PC-3 (cell line): ENCODE measurements at regions not wholly inside any gene's neighbourhood (a gene's known extent, or its start where the extent isn't known, plus 50 kb on each side); places are given as distances from the start of the nearest gene placed in this dataset.

Source experiments
- ATAC-seq: fragments of 200-7000 bp; cut with Tn5 transposase; 2 replicates; pipeline ENCODE4 v1.9.1; 2020; ENCODE audit warnings: mild to moderate bottlenecking, moderate library complexity
- BruUV-seq: library from RNA; stranded (reverse); fragments of 400-500 nt; replicated peaks from 2 replicates; lab custom pipeline; 2021; lab: Mats Ljungman, UMichigan
- CTCF ChIA-PET: fragments of 300-600 bp; sonication (Branson Sonifier 250); formaldehyde crosslinking; loops from one replicate; lab custom pipeline; 2022; ENCODE audit warnings: antibody characterized with exemption; lab: Charles Lee
- POLR2A ChIA-PET: fragments of 300-600 bp; sonication (Branson Sonifier 250); formaldehyde crosslinking; loops from one replicate; lab custom pipeline; 2022; ENCODE audit warnings: antibody characterized with exemption; ENCODE audit not compliant: unreplicated experiment; lab: Charles Lee
- DNase-seq: peaks from one replicate; pipeline ENCODE4 v3.0.0-alpha.2; 2015
- H2AFZ ChIP-seq: fragments of 300-600 bp; sonication (generic); 2 replicates; pipeline ENCODE4 v1.6.0; 2016; ENCODE audit warnings: antibody characterized with exemption, low read length
- H3F3A ChIP-seq: fragments of 300-600 bp; sonication (generic); one replicate; pipeline ENCODE4 v1.6.0; 2017; ENCODE audit warnings: antibody characterized with exemption, low read length, control low read depth, mild to moderate bottlenecking; ENCODE audit not compliant: unreplicated experiment
- H3K27ac ChIP-seq: fragments of 300-600 bp; sonication (generic); 2 replicates; pipeline ENCODE4 v1.5.1; 2016; ENCODE audit warnings: mild to moderate bottlenecking, low read length
- H3K27me3 ChIP-seq: fragments of 300-600 bp; sonication (generic); 2 replicates; pipeline ENCODE4 v1.6.1; 2016; ENCODE audit warnings: low read length, mixed read lengths
- H3K36me3 ChIP-seq: fragments of 300-600 bp; sonication (generic); 2 replicates; pipeline ENCODE4 v1.6.1; 2016; ENCODE audit warnings: low read depth, mixed run types, low read length, mixed read lengths
- H3K4me1 ChIP-seq: fragments of 300-600 bp; sonication (generic); 2 replicates; pipeline ENCODE4 v1.5.1; 2016; ENCODE audit warnings: low read length; ENCODE audit not compliant: insufficient read depth
- H3K4me2 ChIP-seq: fragments of 300-600 bp; sonication (generic); 2 replicates; pipeline ENCODE4 v1.6.0; 2016; ENCODE audit warnings: low read length
- H3K4me3 ChIP-seq: fragments of 300-600 bp; sonication (generic); 2 replicates; pipeline ENCODE4 v1.5.1; 2016; ENCODE audit warnings: mild to moderate bottlenecking, low read length, mixed read lengths
- H3K79me2 ChIP-seq: fragments of 300-600 bp; sonication (generic); 2 replicates; pipeline ENCODE4 v1.6.1; 2017; ENCODE audit warnings: low read length, mixed read lengths
- H3K9ac ChIP-seq: fragments of 300-600 bp; sonication (generic); 2 replicates; pipeline ENCODE4 v1.6.0; 2016; ENCODE audit warnings: mild to moderate bottlenecking, low read length
- H3K9me2 ChIP-seq: fragments of 300-600 bp; sonication (generic); replicated peaks from 2 replicates; pipeline ENCODE4 v1.6.1; 2016; ENCODE audit warnings: mixed run types, low read length, mixed read lengths
- H3K9me3 ChIP-seq: fragments of 300-600 bp; sonication (generic); 2 replicates; pipeline ENCODE4 v1.6.1; 2016; ENCODE audit warnings: low read length, mixed read lengths
- H4K20me1 ChIP-seq: fragments of 300-600 bp; sonication (generic); 2 replicates; pipeline ENCODE4 v1.6.1; 2016; ENCODE audit warnings: low read length, mixed read lengths
- CTCF ChIP-seq: fragments of 300-600 bp; sonication (generic); conservative IDR thresholded peaks from 2 replicates; pipeline ENCODE4 v1.5.1; 2017; ENCODE audit warnings: antibody characterized with exemption, low read depth, mild to moderate bottlenecking, low read length
- EZH2 ChIP-seq: fragments of 300-600 bp; sonication (generic); IDR thresholded peaks from one replicate; pipeline ENCODE4 v1.6.1; 2017; ENCODE audit warnings: antibody characterized with exemption, mild to moderate bottlenecking, low read length; ENCODE audit not compliant: unreplicated experiment
- EZH2phosphoT487 ChIP-seq: fragments of 300-600 bp; sonication (generic); IDR thresholded peaks from 2 replicates; pipeline ENCODE4 v1.6.1; 2018; ENCODE audit warnings: mild to moderate bottlenecking, antibody characterized with exemption, low read length, borderline replicate concordance
- intact Hi-C: fragments of 100-400 bp; cut with micrococcal nuclease; formaldehyde crosslinking; loops from 2 replicates; pipeline ENCODE4 v1.9.0; 2023

DNA sequence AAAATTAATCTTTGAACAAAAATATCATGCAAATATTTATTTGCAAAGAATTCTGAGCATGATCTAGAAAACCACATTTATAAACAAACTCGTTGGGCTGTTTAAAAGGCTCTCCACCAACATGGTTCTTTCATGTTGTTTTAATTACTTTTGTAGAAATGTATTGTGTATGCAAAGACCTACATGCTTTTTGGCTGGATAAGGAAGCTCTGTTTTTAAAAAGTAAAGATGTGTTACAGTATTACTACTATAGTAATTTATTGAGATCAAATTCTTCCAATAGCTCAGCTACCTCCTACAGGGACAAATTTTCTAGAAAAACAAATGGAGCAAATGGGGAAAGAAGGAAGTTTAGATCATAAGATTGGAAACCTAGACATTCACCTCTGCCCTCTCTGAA is 177.5 kb upstream of the TTC29 start:
- H3K9me3 ChIP-seq, result no peaks in the 10 kb centered on the region
- H3K79me2 ChIP-seq, result no peaks in the 10 kb centered on the region
- no peaks in the 10 kb centered on the region for H3K4me1 ChIP-seq
- no peak for ATAC-seq
- no peaks in the 10 kb centered on the region for H4K20me1 ChIP-seq
- CTCF ChIA-PET, result no interaction called here
- H3K4me2 ChIP-seq, result no peak overlapping the region
- TF ChIP-seq EZH2, result no peak
- TF ChIP-seq CTCF, result no peak
- TF ChIP-seq EZH2phosphoT487, result no peak
- no peak for DNase-seq
- no peak overlapping the region for H2AFZ ChIP-seq
- intact Hi-C loops, result no loop called here
- H3K4me3 ChIP-seq, result no peak overlapping the region
- H3F3A ChIP-seq, result no peaks in the 10 kb centered on the region
- H3K27ac ChIP-seq, result no peak overlapping the region
- no TSS peak for BruUV-seq
- H3K27me3 ChIP-seq, result no peaks in the 10 kb centered on the region
- POLR2A ChIA-PET, result interaction anchor here (0.7 kb wide), 1 partner anchor 11 kb away, joined by 3 read pairs; no protein-coding TSS in a partner anchor
- no peaks in the 10 kb centered on the region for H3K36me3 ChIP-seq
- H3K9me2 ChIP-seq, result no peaks in the 10 kb centered on the region
- H3K9ac ChIP-seq, result no peak overlapping the region

GRCh38 chr4:147128787-147129186 is 183.1 kb upstream of the TTC29 start:
- H3K4me2 ChIP-seq, result no peak overlapping the region
- H3F3A ChIP-seq, result no peaks in the 10 kb centered on the region
- TF ChIP-seq CTCF, result no peak
- no peak for TF ChIP-seq EZH2phosphoT487
- TF ChIP-seq EZH2, result no peak
- no peaks in the 10 kb centered on the region for H3K79me2 ChIP-seq
- H3K4me1 ChIP-seq, result no peaks in the 10 kb centered on the region
- no peaks in the 10 kb centered on the region for H4K20me1 ChIP-seq
- no peaks in the 10 kb centered on the region for H3K27me3 ChIP-seq
- H3K9ac ChIP-seq, result no peak overlapping the region
- H3K9me3 ChIP-seq, result no peaks in the 10 kb centered on the region
- ChIA-PET CTCF (no interaction called here), POLR2A (no interaction called here)
- H3K4me3 ChIP-seq, result no peak overlapping the region
- intact Hi-C loops, result no loop called here
- H3K36me3 ChIP-seq, result no peaks in the 10 kb centered on the region
- no TSS peak for BruUV-seq
- DNase-seq, result no peak
- H3K9me2 ChIP-seq, result no peaks in the 10 kb centered on the region
- no peak for ATAC-seq
- no peak overlapping the region for H3K27ac ChIP-seq
- H2AFZ ChIP-seq, result no peak overlapping the region

DNA sequence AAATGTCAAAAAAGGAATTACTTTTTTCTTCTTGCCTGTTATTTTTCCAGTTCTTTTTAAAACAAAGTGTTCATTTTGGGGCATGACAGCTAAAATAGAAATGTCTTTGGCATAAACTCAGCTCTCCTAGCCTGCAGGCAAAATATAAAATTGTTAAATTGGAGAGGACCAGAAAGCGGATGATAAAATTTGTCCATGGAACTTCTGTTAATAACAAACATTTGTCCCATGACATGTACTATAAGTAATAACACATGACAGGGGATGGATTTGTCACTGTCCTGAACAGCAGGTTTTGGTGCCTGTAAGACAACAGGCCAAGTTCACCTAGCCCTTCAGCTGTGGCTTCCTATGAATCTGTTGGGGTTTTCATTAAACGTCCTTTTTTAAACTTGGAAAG is 184.0 kb upstream of the TTC29 start:
- Histone ChIP-seq H3K4me2 (no peak overlapping the region), H3K9me2 (no peaks in the 10 kb centered on the region), H3F3A (no peaks in the 10 kb centered on the region), H3K9me3 (no peaks in the 10 kb centered on the region), H3K9ac (no peak overlapping the region), H4K20me1 (no peaks in the 10 kb centered on the region), H3K79me2 (no peaks in the 10 kb centered on the region), H3K4me3 (no peak overlapping the region), H3K27me3 (no peaks in the 10 kb centered on the region), H3K36me3 (no peaks in the 10 kb centered on the region), H3K4me1 (no peaks in the 10 kb centered on the region), H2AFZ (no peak overlapping the region), H3K27ac (no peak overlapping the region)
- intact Hi-C loops, result no loop called here
- CTCF ChIA-PET, result no interaction called here
- no peak for TF ChIP-seq EZH2
- POLR2A ChIA-PET, result no interaction called here
- DNase-seq (no peak), ATAC-seq (no peak)
- no TSS peak for BruUV-seq
